ENCODE measurements at regions not wholly inside any gene's neighbourhood (a gene's known extent, or its start where the extent isn't known, plus 50 kb on each side); places are given as distances from the start of the nearest gene placed in this dataset.

DNA sequence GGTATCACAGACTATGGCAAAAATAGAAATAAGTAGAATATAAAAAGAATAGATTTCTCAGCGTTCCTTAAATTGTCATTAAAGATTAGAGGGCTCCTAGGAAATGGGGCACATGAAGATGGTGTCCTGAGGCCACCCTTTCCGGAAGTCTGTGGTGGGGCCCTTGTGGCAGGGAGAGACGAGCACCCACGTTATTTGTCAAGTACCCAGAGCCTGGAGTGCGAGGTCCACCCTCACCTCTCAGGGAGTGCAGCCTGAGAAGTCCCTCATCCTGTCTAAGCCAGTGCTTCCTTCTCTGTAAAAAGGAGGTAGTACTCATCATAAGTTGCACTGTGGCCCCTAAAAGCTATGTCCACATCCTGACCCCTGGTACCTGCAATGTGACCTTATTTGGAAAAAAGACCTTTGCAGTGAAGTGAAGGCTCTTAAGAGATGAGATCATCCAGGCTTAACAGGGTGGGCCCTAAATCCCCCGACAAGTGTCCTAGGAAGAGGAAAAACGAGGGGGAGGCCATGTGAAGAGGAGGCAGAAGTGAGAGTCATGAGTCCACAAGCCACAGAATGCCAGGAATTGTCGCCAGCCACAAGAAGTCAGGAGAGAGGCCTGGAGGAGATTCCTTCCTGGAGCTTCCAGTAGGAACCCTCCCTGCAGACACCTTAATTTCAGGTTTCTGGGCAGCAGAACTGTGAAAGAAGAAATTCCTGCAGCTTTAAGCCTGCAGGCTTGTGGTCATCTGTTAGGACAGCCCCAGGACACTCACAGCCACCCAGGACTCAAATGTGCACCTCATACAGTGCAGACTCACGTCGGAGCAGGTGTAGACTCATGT, 76.8 kb upstream of the CCND1 start:
- TF ChIP-seq ZFP3 (CRISPR knock-in tag; IDR thresholded peaks at IDR 0.05) (no peak), ISL1 (CRISPR knock-in tag; IDR thresholded peaks at IDR 0.05) (no peak), BACH2 (CRISPR knock-in tag; IDR thresholded peaks at IDR 0.05; ENCODE audit: borderline replicate concordance) (no peak)
- TF ChIP-seq, protein P1, sequence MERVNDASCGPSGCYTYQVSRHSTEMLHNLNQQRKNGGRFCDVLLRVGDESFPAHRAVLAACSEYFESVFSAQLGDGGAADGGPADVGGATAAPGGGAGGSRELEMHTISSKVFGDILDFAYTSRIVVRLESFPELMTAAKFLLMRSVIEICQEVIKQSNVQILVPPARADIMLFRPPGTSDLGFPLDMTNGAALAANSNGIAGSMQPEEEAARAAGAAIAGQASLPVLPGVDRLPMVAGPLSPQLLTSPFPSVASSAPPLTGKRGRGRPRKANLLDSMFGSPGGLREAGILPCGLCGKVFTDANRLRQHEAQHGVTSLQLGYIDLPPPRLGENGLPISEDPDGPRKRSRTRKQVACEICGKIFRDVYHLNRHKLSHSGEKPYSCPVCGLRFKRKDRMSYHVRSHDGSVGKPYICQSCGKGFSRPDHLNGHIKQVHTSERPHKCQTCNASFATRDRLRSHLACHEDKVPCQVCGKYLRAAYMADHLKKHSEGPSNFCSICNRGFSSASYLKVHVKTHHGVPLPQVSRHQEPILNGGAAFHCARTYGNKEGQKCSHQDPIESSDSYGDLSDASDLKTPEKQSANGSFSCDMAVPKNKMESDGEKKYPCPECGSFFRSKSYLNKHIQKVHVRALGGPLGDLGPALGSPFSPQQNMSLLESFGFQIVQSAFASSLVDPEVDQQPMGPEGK (CRISPR knock-in tag; IDR thresholded peaks at IDR 0.05; ENCODE audit: borderline replicate concordance) = no peak
- TF ChIP-seq, protein P2, sequence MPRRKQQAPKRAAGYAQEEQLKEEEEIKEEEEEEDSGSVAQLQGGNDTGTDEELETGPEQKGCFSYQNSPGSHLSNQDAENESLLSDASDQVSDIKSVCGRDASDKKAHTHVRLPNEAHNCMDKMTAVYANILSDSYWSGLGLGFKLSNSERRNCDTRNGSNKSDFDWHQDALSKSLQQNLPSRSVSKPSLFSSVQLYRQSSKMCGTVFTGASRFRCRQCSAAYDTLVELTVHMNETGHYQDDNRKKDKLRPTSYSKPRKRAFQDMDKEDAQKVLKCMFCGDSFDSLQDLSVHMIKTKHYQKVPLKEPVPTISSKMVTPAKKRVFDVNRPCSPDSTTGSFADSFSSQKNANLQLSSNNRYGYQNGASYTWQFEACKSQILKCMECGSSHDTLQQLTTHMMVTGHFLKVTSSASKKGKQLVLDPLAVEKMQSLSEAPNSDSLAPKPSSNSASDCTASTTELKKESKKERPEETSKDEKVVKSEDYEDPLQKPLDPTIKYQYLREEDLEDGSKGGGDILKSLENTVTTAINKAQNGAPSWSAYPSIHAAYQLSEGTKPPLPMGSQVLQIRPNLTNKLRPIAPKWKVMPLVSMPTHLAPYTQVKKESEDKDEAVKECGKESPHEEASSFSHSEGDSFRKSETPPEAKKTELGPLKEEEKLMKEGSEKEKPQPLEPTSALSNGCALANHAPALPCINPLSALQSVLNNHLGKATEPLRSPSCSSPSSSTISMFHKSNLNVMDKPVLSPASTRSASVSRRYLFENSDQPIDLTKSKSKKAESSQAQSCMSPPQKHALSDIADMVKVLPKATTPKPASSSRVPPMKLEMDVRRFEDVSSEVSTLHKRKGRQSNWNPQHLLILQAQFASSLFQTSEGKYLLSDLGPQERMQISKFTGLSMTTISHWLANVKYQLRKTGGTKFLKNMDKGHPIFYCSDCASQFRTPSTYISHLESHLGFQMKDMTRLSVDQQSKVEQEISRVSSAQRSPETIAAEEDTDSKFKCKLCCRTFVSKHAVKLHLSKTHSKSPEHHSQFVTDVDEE (CRISPR knock-in tag; IDR thresholded peaks at IDR 0.05) = no peak

Measured in SK-N-SH treated with all-trans-retinoic acid at 6 μM for 48 hours (cell line).